PFSK-1 (cell line): ENCODE measurements at regions not wholly inside any gene's neighbourhood (a gene's known extent, or its start where the extent isn't known, plus 50 kb on each side); places are given as distances from the start of the nearest gene placed in this dataset.

ENCODE experiments used
- FOXP2 ChIP-seq: optimal IDR thresholded peaks from 2 replicates; pipeline ENCODE3; 2011; ENCODE audit warnings: borderline replicate concordance, control low read depth, inconsistent platforms; ENCODE audit not compliant: insufficient read depth; ENCODE audit errors: extremely low read length, extremely low read depth
- POLR2AphosphoS5 ChIP-seq: IDR thresholded peaks from 2 replicates; pipeline ENCODE4 v1.6.1; 2012; ENCODE audit warnings: low read depth, mild to moderate bottlenecking, control low read depth, low read length, moderate library complexity
- REST ChIP-seq, 2 experiments: IDR thresholded peaks; 2 replicates each; pipeline versions ENCODE4 v1.6.1 to v1.8.0; 2011 to 2012; ENCODE audit warnings: low read depth in 2 of 2, low read length in 2 of 2, control low read depth in 1 of 2, inconsistent platforms in 1 of 2, mild to moderate bottlenecking in 1 of 2, moderate library complexity in 1 of 2; ENCODE audit not compliant: insufficient read depth in 1 of 2
- SIN3A ChIP-seq: IDR thresholded peaks from 2 replicates; pipeline ENCODE4 v1.6.1; 2012; ENCODE audit warnings: mild to moderate bottlenecking, low read length, moderate library complexity, borderline replicate concordance; ENCODE audit not compliant: insufficient read depth
- TAF1 ChIP-seq: IDR thresholded peaks from 2 replicates; pipeline ENCODE4 v1.6.1; 2012; ENCODE audit warnings: low read length, control low read depth, borderline replicate concordance; ENCODE audit not compliant: insufficient read depth

- TF ChIP-seq TAF1 (no peak), REST (IDR thresholded peaks at IDR 0.05; ENCODE audit: insufficient read depth in 1 of 2, low read depth in 2 of 2, low read length in 2 of 2) (no peak), POLR2AphosphoS5 (no peak), SIN3A (no peak), FOXP2 (no peak)
Observed at GRCh38 chr4:74544655-74545361, 99.9 kb downstream of the AREG start.

DNA sequence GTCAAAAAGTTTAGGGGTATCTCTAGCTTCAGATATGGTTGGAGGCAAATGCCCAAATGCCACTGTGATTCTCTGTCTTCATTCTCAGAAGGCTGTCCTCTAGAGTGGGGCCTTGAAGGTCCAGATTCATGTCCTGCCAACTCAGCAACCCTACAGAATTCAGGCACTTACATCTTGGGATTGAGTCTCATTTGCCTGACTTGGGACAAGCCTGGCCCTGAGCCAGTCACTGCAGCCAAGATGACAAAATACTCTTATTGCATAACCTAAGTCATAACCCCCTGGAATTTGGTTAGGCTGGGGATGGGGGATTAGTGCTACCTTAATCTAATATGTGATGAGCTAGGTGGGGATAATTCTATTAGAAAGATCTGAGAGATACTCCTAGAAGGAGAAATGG is 100.5 kb downstream of the AREG start:
- no peak for TF ChIP-seq TAF1
- no peak for TF ChIP-seq SIN3A
- no peak for TF ChIP-seq REST (IDR thresholded peaks at IDR 0.05; ENCODE audit: insufficient read depth in 1 of 2, low read depth in 2 of 2, low read length in 2 of 2)
- no peak for TF ChIP-seq FOXP2
- TF ChIP-seq POLR2AphosphoS5 = no peak

DNA sequence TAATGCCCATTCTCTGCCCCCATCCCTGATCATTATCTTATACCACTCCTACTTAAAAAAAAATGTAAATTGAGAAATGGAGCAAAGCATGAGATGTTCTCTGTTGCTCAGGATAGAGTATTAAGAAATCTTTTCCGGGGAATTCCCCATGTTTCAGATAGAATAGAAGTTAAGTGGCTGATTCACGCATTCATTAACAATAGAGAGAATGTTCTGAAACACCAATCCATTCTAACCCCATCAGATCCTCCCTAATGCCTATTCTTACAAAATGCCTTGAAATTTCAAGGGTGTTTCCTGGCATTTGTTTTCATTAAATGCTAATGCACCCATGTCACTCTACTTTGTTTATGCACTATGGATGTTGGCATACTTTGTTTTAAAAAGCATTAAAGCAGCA is 101.1 kb downstream of the AREG start:
- no peak for TF ChIP-seq REST (IDR thresholded peaks at IDR 0.05; ENCODE audit: insufficient read depth in 1 of 2, low read depth in 2 of 2, low read length in 2 of 2)
- no peak for TF ChIP-seq TAF1
- TF ChIP-seq POLR2AphosphoS5 = no peak
- no peak for TF ChIP-seq SIN3A
- no peak for TF ChIP-seq FOXP2

- TF ChIP-seq SIN3A (no peak), REST (IDR thresholded peaks at IDR 0.05; ENCODE audit: insufficient read depth in 1 of 2, low read depth in 2 of 2, low read length in 2 of 2) (no peak), FOXP2 (no peak), POLR2AphosphoS5 (no peak)
Observed at GRCh38 chr4:74547042-74547441, 102.1 kb downstream of the AREG start.

DNA sequence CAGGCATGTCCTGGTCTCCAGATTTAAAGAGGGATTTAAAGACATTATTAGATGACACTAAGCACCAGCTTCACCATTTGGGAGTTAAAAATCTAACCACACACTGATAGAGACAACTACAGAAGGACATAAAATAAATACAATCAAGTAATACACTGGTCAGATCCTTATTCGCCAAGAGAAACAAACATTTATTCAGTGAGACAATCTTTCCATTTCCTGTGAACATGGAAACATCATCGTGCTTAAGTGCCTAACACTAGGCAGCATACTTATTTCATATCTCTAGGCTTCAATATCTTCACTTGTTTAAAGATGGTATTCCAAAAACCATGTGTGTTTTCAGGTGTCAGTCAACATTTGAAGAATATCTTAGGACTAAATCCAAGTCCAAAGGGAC is 103.6 kb downstream of the AREG start:
- TF ChIP-seq POLR2AphosphoS5 (no peak), SIN3A (no peak), REST (IDR thresholded peaks at IDR 0.05; ENCODE audit: insufficient read depth in 1 of 2, low read depth in 2 of 2, low read length in 2 of 2) (no peak), FOXP2 (no peak), TAF1 (no peak)
